Neural progenitor cell (in vitro differentiated cells): ENCODE measurements at regions not wholly inside any gene's neighbourhood (a gene's known extent, or its start where the extent isn't known, plus 50 kb on each side); places are given as distances from the start of the nearest gene placed in this dataset.
A peak's percentile ranks its signal among the peaks of the same experiment; 100 is the strongest.

Source experiments
- DNase-seq: peaks from one replicate; pipeline ENCODE4 v3.0.0-alpha.2; 2016; ENCODE audit warnings: low spot score
- H2AFZ ChIP-seq: fragments of 200-600 bp; sonication (generic); replicated peaks from 2 replicates; pipeline ENCODE4 v1.6.1; 2016; ENCODE audit warnings: antibody characterized with exemption
- H3F3A ChIP-seq: fragments of 200-600 bp; sonication (generic); 2 replicates; pipeline ENCODE4 v1.6.1; 2016; ENCODE audit warnings: antibody characterized with exemption, low read depth
- H3K27ac ChIP-seq: fragments of 200-600 bp; sonication (generic); 2 replicates; pipeline ENCODE4 v1.5.1; 2016; ENCODE audit warnings: mild to moderate bottlenecking
- H3K27me3 ChIP-seq: fragments of 200-600 bp; sonication (generic); 2 replicates; pipeline ENCODE4 v1.6.1; 2016; ENCODE audit warnings: mild to moderate bottlenecking, moderate library complexity
- H3K36me3 ChIP-seq: fragments of 200-600 bp; sonication (generic); 2 replicates; pipeline ENCODE4 v1.5.1; 2016
- H3K4me1 ChIP-seq: fragments of 200-600 bp; sonication (generic); 2 replicates; pipeline ENCODE4 v1.6.1; 2016; ENCODE audit warnings: mixed run types
- H3K4me2 ChIP-seq: fragments of 200-600 bp; sonication (generic); 2 replicates; pipeline ENCODE4 v1.6.1; 2016
- H3K4me3 ChIP-seq: fragments of 200-600 bp; sonication (generic); 2 replicates; pipeline ENCODE4 v1.5.1; 2016
- H3K79me2 ChIP-seq: fragments of 200-600 bp; sonication (generic); 2 replicates; pipeline ENCODE4 v1.6.1; 2016; ENCODE audit warnings: low read depth
- H3K9ac ChIP-seq: fragments of 200-600 bp; sonication (generic); 2 replicates; pipeline ENCODE4 v1.6.1; 2016
- H3K9me3 ChIP-seq: fragments of 200-600 bp; sonication (generic); 2 replicates; pipeline ENCODE4 v1.5.1; 2016; ENCODE audit warnings: low read depth
- H4K20me1 ChIP-seq: fragments of 200-600 bp; sonication (generic); 2 replicates; pipeline ENCODE4 v1.6.1; 2016; ENCODE audit warnings: low read depth
- H3K27ac Mint-ChIP-seq: 3 replicates; pipeline ENCODE4 v1.8.0; 2021; ENCODE audit warnings: mixed read lengths
- H3K27me3 Mint-ChIP-seq: 2 replicates; pipeline ENCODE4 v1.8.0; 2022; ENCODE audit warnings: low read depth, mild to moderate bottlenecking, inconsistent platforms, moderate library complexity, mixed read lengths; ENCODE audit not compliant: insufficient read depth
- H3K36me3 Mint-ChIP-seq: 3 replicates; pipeline ENCODE4 v1.8.0; 2021; ENCODE audit warnings: mixed read lengths
- H3K4me1 Mint-ChIP-seq: 3 replicates; pipeline ENCODE4 v1.8.0; 2021; ENCODE audit warnings: mixed read lengths
- H3K4me3 Mint-ChIP-seq: 3 replicates; pipeline ENCODE4 v1.8.0; 2021; ENCODE audit warnings: mild to moderate bottlenecking, moderate library complexity, mixed read lengths
- H3K9me3 Mint-ChIP-seq: 3 replicates; pipeline ENCODE4 v1.8.0; 2020; ENCODE audit warnings: mixed read lengths
- EZH2 ChIP-seq: fragments of 200-600 bp; sonication (generic); IDR thresholded peaks from 2 replicates; pipeline ENCODE4 v1.6.1; 2017; ENCODE audit warnings: antibody characterized with exemption, mild to moderate bottlenecking, moderate library complexity
- EZH2phosphoT487 ChIP-seq: fragments of 200-600 bp; sonication (generic); IDR thresholded peaks from 2 replicates; pipeline ENCODE4 v1.6.1; 2017; ENCODE audit warnings: antibody characterized with exemption
- TF ChIP-seq, protein P1 (sequence below): fragments of 200-600 bp; sonication (generic); IDR thresholded peaks from 2 replicates; pipeline ENCODE4 v1.5.1; 2017; ENCODE audit warnings: antibody characterized with exemption, mild to moderate bottlenecking

DNA sequence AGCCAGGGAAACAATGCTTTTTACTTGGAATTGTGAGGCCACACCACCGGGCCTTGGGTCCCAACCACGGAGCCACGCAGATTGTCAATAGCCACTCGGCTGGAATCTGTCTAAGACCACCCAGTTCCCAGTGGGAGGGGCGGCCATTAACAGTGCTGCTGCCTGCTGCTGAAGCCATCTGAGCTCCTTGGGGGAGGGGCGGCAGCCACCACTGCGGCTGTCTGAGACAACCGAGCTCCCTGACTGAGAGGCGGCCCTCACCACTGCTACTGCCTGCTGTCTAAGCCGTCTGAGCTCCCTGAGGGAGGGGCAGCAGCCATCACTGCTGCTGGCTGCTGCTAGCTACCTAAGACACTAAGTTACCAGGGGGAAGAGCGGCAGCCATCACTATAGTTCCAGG is 64.3 kb downstream of the DMRTA2 start:
- H2AFZ ChIP-seq: no peak overlapping the region
- H3K9me3 Mint-ChIP-seq: peaks cover 10% of the 10 kb centered on the region
- DNase-seq: peak; percentile 42

DNA sequence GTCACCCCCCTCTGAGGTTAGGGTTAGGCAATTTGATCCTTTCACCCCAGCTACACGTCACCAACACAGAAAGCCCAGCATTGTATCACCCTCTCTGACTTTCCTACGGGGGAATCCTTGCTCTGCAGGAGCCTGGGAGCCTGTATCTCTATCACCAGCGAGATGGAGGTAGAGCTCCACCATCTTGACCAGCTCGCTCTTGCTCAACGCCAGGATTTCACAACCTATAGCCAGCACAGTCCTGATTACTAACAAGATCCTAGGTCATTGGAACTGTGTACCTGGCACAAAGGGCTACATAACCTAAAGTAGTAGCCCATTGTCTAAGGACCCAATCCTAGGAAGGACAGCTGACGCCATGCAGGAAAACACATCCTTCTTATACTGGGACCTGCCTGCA is 66.1 kb downstream of the DMRTA2 start:
- no peaks in the 10 kb centered on the region for H3K9me3 ChIP-seq
- no peaks in the 10 kb centered on the region for H3K36me3 ChIP-seq
- H3K9me3 Mint-ChIP-seq: peaks cover 10% of the 10 kb centered on the region
- peaks cover 5% of the 10 kb centered on the region for H3K27me3 Mint-ChIP-seq
- no peak overlapping the region for H3K4me3 Mint-ChIP-seq
- H3K4me1 Mint-ChIP-seq: peaks cover 3% of the 10 kb centered on the region
- TF ChIP-seq, protein P1, sequence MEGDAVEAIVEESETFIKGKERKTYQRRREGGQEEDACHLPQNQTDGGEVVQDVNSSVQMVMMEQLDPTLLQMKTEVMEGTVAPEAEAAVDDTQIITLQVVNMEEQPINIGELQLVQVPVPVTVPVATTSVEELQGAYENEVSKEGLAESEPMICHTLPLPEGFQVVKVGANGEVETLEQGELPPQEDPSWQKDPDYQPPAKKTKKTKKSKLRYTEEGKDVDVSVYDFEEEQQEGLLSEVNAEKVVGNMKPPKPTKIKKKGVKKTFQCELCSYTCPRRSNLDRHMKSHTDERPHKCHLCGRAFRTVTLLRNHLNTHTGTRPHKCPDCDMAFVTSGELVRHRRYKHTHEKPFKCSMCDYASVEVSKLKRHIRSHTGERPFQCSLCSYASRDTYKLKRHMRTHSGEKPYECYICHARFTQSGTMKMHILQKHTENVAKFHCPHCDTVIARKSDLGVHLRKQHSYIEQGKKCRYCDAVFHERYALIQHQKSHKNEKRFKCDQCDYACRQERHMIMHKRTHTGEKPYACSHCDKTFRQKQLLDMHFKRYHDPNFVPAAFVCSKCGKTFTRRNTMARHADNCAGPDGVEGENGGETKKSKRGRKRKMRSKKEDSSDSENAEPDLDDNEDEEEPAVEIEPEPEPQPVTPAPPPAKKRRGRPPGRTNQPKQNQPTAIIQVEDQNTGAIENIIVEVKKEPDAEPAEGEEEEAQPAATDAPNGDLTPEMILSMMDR: no peak
- TF ChIP-seq EZH2: no peak
- TF ChIP-seq EZH2phosphoT487: no peak
- no peak for DNase-seq
- no peak overlapping the region for H3K4me3 ChIP-seq
- no peaks in the 10 kb centered on the region for H3F3A ChIP-seq
- H3K36me3 Mint-ChIP-seq: no peaks in the 10 kb centered on the region
- peaks cover 5% of the 10 kb centered on the region for H3K27me3 ChIP-seq
- no peaks in the 10 kb centered on the region for H3K79me2 ChIP-seq
- H3K27ac ChIP-seq: no peak overlapping the region
- H3K4me1 ChIP-seq: no peaks in the 10 kb centered on the region
- H3K27ac Mint-ChIP-seq: no peak overlapping the region
- no peak overlapping the region for H3K4me2 ChIP-seq
- H3K9ac ChIP-seq: no peak overlapping the region
- no peak overlapping the region for H2AFZ ChIP-seq
- no peaks in the 10 kb centered on the region for H4K20me1 ChIP-seq

More for the DNA sequence above, 64.3 kb downstream of the DMRTA2 start:
- H3K4me3 ChIP-seq: no peak overlapping the region
- peaks cover 7% of the 10 kb centered on the region for H3K27me3 ChIP-seq
- H3K4me1 ChIP-seq: no peaks in the 10 kb centered on the region
- H3K4me2 ChIP-seq: no peak overlapping the region
- Mint-ChIP-seq H3K27me3 (peaks cover 4% of the 10 kb centered on the region), H3K4me1 (peaks cover 3% of the 10 kb centered on the region), H3K27ac (no peak overlapping the region), H3K36me3 (no peaks in the 10 kb centered on the region), H3K4me3 (no peak overlapping the region)
- H3K9ac ChIP-seq: no peak overlapping the region
- no peak overlapping the region for H3K27ac ChIP-seq
- TF ChIP-seq EZH2phosphoT487: no peak
- TF ChIP-seq, protein P1: no peak
- TF ChIP-seq EZH2: no peak
- no peaks in the 10 kb centered on the region for H3K36me3 ChIP-seq
- no peaks in the 10 kb centered on the region for H3F3A ChIP-seq
- no peaks in the 10 kb centered on the region for H3K79me2 ChIP-seq
- H3K9me3 ChIP-seq: no peaks in the 10 kb centered on the region
- no peaks in the 10 kb centered on the region for H4K20me1 ChIP-seq

DNA sequence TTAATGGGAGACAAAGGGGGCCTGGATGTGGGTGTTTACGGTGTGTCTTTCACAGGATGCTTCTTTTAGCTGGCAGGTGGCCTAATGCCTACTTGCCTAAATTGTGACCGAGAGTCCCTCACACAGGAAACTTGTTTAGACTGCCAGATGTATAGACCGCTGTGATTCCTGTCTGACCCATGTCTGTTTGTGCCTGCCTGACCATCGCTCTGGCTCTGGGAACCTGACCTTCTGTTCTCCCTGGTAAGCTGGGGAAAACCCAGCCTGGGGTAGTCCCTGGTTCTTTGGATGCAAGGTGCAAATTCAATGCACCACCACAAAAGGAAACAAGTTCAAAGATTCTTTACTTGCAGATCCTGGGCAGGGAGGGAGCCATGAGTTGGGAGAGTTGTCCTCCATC is 68.4 kb downstream of the DMRTA2 start:
- no peaks in the 10 kb centered on the region for H3K9me3 ChIP-seq
- no peaks in the 10 kb centered on the region for H4K20me1 ChIP-seq
- H3F3A ChIP-seq: no peaks in the 10 kb centered on the region
- H3K9me3 Mint-ChIP-seq: peaks cover 5% of the 10 kb centered on the region
- peaks cover 14% of the 10 kb centered on the region for H3K27me3 Mint-ChIP-seq
- no peak overlapping the region for H3K27ac Mint-ChIP-seq
- H3K4me1 ChIP-seq: no peaks in the 10 kb centered on the region
- H3K4me1 Mint-ChIP-seq: peaks cover under 1% of the 10 kb centered on the region
- no peak for DNase-seq
- no peak overlapping the region for H3K4me3 Mint-ChIP-seq
- no peak overlapping the region for H3K4me2 ChIP-seq
- H3K27me3 ChIP-seq: peaks cover 5% of the 10 kb centered on the region
- no peak overlapping the region for H2AFZ ChIP-seq
- no peak overlapping the region for H3K27ac ChIP-seq
- H3K36me3 ChIP-seq: no peaks in the 10 kb centered on the region
- H3K9ac ChIP-seq: no peak overlapping the region
- no peak for TF ChIP-seq EZH2
- TF ChIP-seq, protein P1: no peak
- no peak for TF ChIP-seq EZH2phosphoT487
- H3K4me3 ChIP-seq: no peak overlapping the region
- H3K36me3 Mint-ChIP-seq: no peaks in the 10 kb centered on the region
- H3K79me2 ChIP-seq: no peaks in the 10 kb centered on the region
